ENCODE measurements at regions not wholly inside any gene's neighbourhood (a gene's known extent, or its start where the extent isn't known, plus 50 kb on each side); places are given as distances from the start of the nearest gene placed in this dataset.
"Not testable (repeated sequence)": the region's sequence is repeated elsewhere in the genome, so short reads cannot be mapped to it uniquely, and the experiment has no call there.

DNA sequence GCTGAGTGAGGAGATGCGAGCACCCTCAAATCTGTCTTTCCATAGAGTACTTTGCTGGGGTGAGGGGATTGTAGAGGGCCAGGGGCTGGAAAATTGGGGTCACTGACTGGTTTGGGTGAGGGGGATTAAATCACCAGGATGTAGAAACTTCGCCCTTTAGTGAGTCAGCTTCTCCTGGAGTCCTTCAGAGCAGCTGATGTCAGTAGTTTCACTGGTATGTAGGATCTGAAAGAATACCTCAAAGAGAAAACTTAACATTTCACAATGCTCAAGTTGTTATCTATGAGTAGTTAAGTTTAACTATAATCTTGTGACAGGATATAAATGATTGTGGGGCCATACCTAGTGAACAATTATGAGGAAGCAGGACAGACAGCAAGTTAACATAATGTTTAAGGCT is 174.7 kb upstream of the ZNF717 start:
- TF ChIP-seq CTCF, POLR2A, POLR2AphosphoS5 (IDR thresholded peaks at IDR 0.05): not testable (repeated sequence)

Measured in stomach (tissue), 4 donors.